Panc1 (cell line): ENCODE measurements at regions not wholly inside any gene's neighbourhood (a gene's known extent, or its start where the extent isn't known, plus 50 kb on each side); places are given as distances from the start of the nearest gene placed in this dataset.

Source experiments
- POLR2AphosphoS5 ChIP-seq: IDR thresholded peaks from 2 replicates; pipeline ENCODE4 v1.6.1; 2012; ENCODE audit warnings: mild to moderate bottlenecking, low read depth, low read length, moderate library complexity
- SIN3A ChIP-seq: IDR thresholded peaks from 2 replicates; pipeline ENCODE4 v1.6.1; 2012; ENCODE audit warnings: low read depth, mild to moderate bottlenecking, low read length, moderate library complexity, borderline replicate concordance; ENCODE audit not compliant: insufficient read depth
- TCF7L2 ChIP-seq: IDR thresholded peaks from 2 replicates; pipeline ENCODE4 v1.6.1; 2011; ENCODE audit warnings: mild to moderate bottlenecking, low read depth, low read length, inconsistent platforms
- TF ChIP-seq, protein P1 (sequence below): fragments of 450-650 bp; IDR thresholded peaks from 2 replicates; pipeline ENCODE4 v1.5.1; 2017; ENCODE audit warnings: mild to moderate bottlenecking

GRCh38 chr5:28214292-28214691 lies 1175.9 kb upstream of the CDH9 start:
- TF ChIP-seq, protein P1, sequence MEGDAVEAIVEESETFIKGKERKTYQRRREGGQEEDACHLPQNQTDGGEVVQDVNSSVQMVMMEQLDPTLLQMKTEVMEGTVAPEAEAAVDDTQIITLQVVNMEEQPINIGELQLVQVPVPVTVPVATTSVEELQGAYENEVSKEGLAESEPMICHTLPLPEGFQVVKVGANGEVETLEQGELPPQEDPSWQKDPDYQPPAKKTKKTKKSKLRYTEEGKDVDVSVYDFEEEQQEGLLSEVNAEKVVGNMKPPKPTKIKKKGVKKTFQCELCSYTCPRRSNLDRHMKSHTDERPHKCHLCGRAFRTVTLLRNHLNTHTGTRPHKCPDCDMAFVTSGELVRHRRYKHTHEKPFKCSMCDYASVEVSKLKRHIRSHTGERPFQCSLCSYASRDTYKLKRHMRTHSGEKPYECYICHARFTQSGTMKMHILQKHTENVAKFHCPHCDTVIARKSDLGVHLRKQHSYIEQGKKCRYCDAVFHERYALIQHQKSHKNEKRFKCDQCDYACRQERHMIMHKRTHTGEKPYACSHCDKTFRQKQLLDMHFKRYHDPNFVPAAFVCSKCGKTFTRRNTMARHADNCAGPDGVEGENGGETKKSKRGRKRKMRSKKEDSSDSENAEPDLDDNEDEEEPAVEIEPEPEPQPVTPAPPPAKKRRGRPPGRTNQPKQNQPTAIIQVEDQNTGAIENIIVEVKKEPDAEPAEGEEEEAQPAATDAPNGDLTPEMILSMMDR, result no peak
- TF ChIP-seq POLR2AphosphoS5 (no peak), SIN3A (no peak), TCF7L2 (no peak)
